ENCODE measurements at regions not wholly inside any gene's neighbourhood (a gene's known extent, or its start where the extent isn't known, plus 50 kb on each side); places are given as distances from the start of the nearest gene placed in this dataset.

GRCh38 chr5:5017827-5018577 lies 122.1 kb upstream of the ADAMTS16 start:
- no peak for TF ChIP-seq CTCF (IDR thresholded peaks at IDR 0.05; ENCODE audit: low read length)
- no peak for TF ChIP-seq EZH2phosphoT487 (IDR thresholded peaks at IDR 0.05; ENCODE audit: low read length)

All from MM.1S (cell line).